NCI-H526 (cell line): ENCODE measurements at regions not wholly inside any gene's neighbourhood (a gene's known extent, or its start where the extent isn't known, plus 50 kb on each side); places are given as distances from the start of the nearest gene placed in this dataset.
"Not testable (repeated sequence)": the region's sequence is repeated elsewhere in the genome, so short reads cannot be mapped to it uniquely, and the experiment has no call there.

ENCODE experiments used
- DNase-seq, 2 experiments: peaks; one replicate each; lab custom pipeline; 2025; lab: John Stamatoyannopoulos, UW

GRCh38 chr2:175350105-175350504 is 168.6 kb upstream of the ATP5MC3 start:
- no peak for DNase-seq

- DNase-seq = no peak
These were observed 160.6 kb upstream of the ATP5MC3 start for GRCh38 chr2:175342085-175342484.

- no peak for DNase-seq
These were observed 148.7 kb upstream of the ATP5MC3 start for GRCh38 chr2:175330195-175330594.

DNA sequence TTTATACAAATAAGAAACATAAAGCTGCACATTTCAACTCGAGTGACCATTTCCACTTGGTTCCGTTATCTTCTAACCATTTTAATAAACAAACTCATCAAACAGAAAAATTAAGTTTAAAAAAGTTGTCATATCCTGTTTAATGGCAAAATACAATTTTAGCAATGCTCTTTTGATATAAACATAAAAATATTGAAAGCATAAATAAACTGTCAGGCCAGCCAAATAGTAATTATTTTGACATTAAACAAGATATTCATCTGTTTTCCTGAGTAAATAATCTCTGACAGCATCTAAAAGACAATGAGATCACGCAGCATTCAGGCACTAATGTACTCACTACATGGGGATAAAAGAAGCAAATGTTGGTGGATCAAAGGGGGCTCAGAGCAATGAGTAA is 145.3 kb upstream of the ATP5MC3 start:
- DNase-seq = no peak

DNA sequence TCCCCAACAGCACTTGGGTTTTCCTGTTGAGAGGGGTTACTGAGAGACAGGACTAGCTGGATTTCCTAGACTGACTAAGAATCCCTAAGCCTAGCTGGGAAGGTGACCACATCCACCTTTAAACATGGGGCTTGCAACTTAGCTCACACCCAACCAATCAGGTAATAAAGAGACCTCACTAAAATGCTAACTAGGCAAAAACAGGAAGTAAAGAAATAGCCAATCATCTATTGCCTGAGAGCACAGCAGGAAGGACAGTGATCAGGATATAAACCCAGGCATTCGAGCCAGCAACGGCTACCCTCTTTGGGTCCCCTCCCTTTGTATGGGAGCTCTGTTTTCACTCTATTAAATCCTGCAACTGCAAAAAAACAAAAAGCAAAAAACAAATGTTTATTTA is 144.7 kb upstream of the ATP5MC3 start:
- not testable (repeated sequence) for DNase-seq

GRCh38 chr2:175323162-175323561 is 141.7 kb upstream of the ATP5MC3 start:
- DNase-seq = no peak

DNA sequence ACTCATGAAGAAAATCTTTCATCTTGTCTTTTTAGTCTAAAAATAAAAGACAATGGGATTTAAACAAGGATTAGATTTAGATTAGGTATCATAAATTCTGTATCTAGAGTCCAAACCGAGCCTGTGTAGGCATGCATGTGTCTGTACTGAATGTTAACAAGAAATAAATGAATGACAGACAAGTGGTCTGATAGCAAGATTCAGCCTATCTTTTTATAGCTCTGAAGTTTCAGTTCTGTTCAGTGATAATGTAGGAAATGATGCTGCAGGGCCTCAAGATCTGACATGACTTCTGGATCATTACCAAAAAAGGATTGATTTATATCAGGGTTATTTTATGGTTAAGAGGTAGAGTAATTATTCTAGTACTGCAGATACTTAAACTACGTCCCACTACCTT is 137.0 kb upstream of the ATP5MC3 start:
- no peak for DNase-seq

DNA sequence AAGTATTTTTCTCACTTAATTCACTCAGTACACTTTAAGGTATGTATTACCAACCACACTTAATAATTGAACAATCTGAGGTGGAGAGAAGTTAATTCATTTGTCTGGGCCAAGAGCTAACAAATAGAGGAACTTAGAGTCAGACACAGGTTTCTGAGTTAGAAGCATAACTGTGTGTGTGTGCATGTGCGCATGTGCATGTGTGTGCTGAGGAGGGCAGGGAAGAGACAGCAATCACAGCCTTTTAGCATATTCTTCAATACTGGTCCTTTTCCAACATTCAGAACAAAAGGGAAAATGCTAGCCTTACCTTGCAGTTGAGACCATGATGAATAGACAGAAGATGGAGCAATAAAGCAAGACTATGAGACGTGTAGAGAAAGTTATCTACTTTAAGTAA is 136.2 kb upstream of the ATP5MC3 start:
- DNase-seq = no peak

DNA sequence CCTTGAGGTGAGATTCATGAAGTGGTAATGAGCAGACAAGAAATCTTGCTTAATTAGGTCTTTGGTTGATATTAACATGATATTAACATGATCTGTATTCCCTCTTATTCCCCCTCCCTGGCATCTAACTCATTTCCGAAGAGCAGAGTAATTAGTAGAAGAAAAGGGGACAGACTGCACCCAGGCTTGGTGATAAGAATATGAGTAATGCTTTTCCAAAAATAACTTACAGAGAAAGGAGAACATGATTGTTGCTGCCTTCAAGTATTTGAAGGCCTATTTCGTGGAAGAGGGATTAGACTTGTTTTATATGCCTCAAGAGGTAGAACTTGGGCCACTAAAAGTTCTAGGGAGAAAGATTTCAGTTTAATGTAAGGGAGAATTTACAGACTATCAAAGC is 130.6 kb upstream of the ATP5MC3 start:
- no peak for DNase-seq

GRCh38 chr2:175310813-175311504 is 129.4 kb upstream of the ATP5MC3 start:
- DNase-seq = no peak

- peak; percentile 41 to 79 for DNase-seq
These were observed 128.3 kb upstream of the ATP5MC3 start for GRCh38 chr2:175309799-175310198.

- no peak for DNase-seq
These were observed 126.5 kb upstream of the ATP5MC3 start for GRCh38 chr2:175308005-175308404.

DNA sequence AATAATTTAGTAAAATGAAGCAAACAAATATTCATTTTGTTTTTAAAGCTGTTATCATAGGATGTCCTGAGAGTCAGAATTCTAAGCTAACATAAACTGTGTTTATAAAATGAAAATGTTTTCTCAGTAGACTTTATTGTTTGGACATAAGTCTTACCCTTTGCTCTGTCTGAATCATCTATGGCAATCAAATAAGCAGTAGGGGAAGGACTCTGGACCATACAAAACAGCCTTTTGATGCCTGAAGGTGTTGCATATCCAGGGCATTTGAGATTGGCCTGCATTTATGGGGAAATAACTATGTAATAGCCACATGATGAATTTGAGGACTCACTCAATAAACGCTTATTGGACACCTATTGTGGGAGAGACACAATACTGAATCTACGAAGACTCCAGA is 123.0 kb upstream of the ATP5MC3 start:
- no peak for DNase-seq

- DNase-seq = no peak
These were observed 112.3 kb upstream of the ATP5MC3 start for GRCh38 chr2:175293776-175294175.

GRCh38 chr2:175293195-175293594 is 111.7 kb upstream of the ATP5MC3 start:
- DNase-seq = no peak

GRCh38 chr2:175282886-175283285 is 101.4 kb upstream of the ATP5MC3 start:
- DNase-seq = no peak

DNA sequence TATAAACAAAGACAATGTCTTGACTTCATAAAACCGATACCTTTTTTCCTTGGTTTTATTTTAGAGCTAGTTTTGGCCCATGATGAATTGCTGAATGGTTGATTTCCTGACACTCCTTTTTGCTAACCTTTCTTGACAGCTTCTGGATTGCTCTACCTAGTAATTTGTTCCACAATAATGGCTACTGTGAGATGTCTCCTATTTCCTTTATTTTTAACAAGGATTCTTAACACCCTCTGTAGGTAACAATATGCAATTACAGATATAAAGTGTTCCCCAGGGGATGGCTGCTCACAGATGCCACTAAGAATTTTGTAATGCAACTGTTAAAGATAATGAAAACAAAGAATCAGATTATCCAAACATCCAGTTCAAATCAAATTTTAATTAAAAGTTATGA is 100.8 kb upstream of the ATP5MC3 start:
- peak; percentile 41 to 64 for DNase-seq

- DNase-seq = no peak
These were observed 96.3 kb upstream of the ATP5MC3 start for GRCh38 chr2:175277772-175278171.

GRCh38 chr2:175275539-175275938 is 94.0 kb upstream of the ATP5MC3 start:
- peak in 1 of 2 experiments; percentile 4 for DNase-seq

GRCh38 chr2:175259164-175259563 is 77.7 kb upstream of the ATP5MC3 start:
- DNase-seq = no peak

DNA sequence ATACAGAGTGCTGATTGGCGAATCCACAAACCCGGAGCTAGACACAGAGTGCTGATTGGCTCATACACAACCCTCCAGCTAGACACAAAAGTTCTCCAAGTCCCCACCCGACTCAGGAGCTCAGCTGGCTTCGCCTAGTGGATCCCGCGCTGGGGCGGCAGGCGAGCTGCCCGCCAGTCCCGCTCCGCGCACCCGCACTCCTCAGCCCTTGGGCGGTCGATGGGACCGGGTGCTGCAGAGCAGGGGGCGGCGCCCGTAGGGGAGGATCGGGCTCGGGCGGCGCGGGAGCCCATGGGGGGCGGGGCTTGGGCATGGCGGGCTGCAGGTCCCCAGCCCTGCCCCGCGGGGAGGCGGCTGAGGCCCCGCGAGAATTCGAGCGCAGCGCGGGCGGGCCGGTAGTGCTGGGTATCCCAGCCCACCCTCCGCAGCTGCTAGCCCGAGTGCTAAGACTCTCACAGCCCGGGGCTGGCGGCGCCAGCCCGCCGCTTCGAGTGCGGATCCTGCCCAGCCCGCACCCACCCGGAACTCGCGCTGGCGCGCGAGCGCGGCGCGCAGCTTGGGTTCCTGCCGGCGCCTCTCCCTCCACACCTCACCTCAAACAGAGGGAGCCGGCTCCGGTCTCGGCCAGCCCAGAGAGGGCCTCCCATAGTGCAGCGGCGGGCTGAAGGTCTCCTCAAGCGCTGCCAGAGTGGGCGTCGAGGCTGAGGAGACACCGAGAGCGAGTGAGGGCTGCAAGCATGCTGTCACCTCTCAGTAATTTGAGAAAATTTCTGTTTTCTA is 75.5 kb upstream of the ATP5MC3 start:
- DNase-seq = no peak

DNA sequence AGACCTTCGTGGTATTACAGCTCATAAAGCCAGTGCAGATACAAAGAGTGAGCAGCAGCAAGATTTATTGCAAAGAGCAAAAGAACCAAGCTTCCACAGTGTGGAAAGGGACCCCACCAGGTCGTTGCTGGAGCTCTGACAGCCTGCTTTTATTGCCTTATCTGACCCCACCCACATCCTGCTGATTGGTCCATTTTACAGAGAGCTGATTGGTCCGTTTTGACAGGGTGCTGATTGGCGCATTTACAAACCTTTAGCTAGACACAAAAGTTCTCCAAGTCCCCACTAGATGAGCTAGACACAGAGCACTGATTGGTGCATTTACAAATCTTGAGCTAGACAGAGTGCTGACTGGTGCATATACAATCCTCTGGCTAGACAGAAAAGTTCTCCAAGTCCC is 74.9 kb upstream of the ATP5MC3 start:
- DNase-seq = not testable (repeated sequence)

DNA sequence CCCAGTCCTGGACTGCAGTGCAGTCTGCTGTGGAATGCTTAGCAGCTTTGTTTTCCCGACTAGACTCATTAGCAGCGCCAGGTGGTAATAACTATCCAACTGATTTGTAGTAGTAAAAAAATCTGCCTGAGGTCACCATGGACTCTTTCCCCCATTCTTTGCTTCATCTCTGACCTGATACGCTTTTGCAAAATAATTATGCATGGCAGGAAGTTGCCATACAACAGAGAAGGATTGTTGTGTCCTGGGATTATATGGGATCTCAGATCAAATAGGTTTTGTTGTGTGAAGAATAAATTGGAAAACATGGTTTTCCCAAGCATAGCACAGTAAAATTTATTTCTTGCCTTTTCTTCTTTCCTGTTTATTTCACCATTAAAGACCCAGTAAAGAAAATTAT is 72.4 kb upstream of the ATP5MC3 start:
- peak; percentile 13 to 22 for DNase-seq
